ENCODE measurements at regions not wholly inside any gene's neighbourhood (a gene's known extent, or its start where the extent isn't known, plus 50 kb on each side); places are given as distances from the start of the nearest gene placed in this dataset.

GRCh38 chr10:61115897-61116296, 171.9 kb upstream of the RHOBTB1 start:
- no peaks in the 10 kb centered on the region for H3K36me3 Mint-ChIP-seq (ENCODE audit: insufficient read depth, unreplicated experiment)
- no TSS peak for BruUV-seq (replicated peaks)

GRCh38 chr10:61112771-61113170, 168.8 kb upstream of the RHOBTB1 start:
- H3K4me1 Mint-ChIP-seq (ENCODE audit: low read depth, unreplicated experiment): no peaks in the 10 kb centered on the region
- TF ChIP-seq CTCF (IDR thresholded peaks at IDR 0.05; ENCODE audit: unreplicated experiment): no peak
- BruUV-seq (replicated peaks): no TSS peak

More at GRCh38 chr10:61115897-61116296, 171.9 kb upstream of the RHOBTB1 start:
- no peaks in the 10 kb centered on the region for H3K27me3 Mint-ChIP-seq (ENCODE audit: unreplicated experiment)
- no peak overlapping the region for H3K4me3 Mint-ChIP-seq (ENCODE audit: low read depth, unreplicated experiment)
- H3K9me3 Mint-ChIP-seq (ENCODE audit: low read depth, unreplicated experiment): no peaks in the 10 kb centered on the region
- intact Hi-C loops (cut with micrococcal nuclease; ENCODE audit: unreplicated experiment): no loop called here
- no peak overlapping the region for H3K27ac Mint-ChIP-seq (ENCODE audit: unreplicated experiment)
- H3K4me1 Mint-ChIP-seq (ENCODE audit: low read depth, unreplicated experiment): no peaks in the 10 kb centered on the region
- CTCF ChIA-PET: no interaction called here
- no peak for TF ChIP-seq CTCF (IDR thresholded peaks at IDR 0.05; ENCODE audit: unreplicated experiment)
- no peak for DNase-seq

GRCh38 chr10:61110936-61111335, 167.0 kb upstream of the RHOBTB1 start:
- intact Hi-C loops (cut with micrococcal nuclease; ENCODE audit: unreplicated experiment): no loop called here

More at GRCh38 chr10:61112771-61113170, 168.8 kb upstream of the RHOBTB1 start:
- DNase-seq: no peak
- CTCF ChIA-PET: no interaction called here
- no peak overlapping the region for H3K27ac Mint-ChIP-seq (ENCODE audit: unreplicated experiment)
- H3K4me3 Mint-ChIP-seq (ENCODE audit: low read depth, unreplicated experiment): no peak overlapping the region
- intact Hi-C loops (cut with micrococcal nuclease; ENCODE audit: unreplicated experiment): no loop called here
- H3K9me3 Mint-ChIP-seq (ENCODE audit: low read depth, unreplicated experiment): no peaks in the 10 kb centered on the region
- H3K36me3 Mint-ChIP-seq (ENCODE audit: insufficient read depth, unreplicated experiment): no peaks in the 10 kb centered on the region
- peaks cover 4% of the 10 kb centered on the region for H3K27me3 Mint-ChIP-seq (ENCODE audit: unreplicated experiment)

GRCh38 chr10:61110188-61110844, 166.3 kb upstream of the RHOBTB1 start:
- DNase-seq: no peak
- Mint-ChIP-seq H3K9me3 (ENCODE audit: low read depth, unreplicated experiment) (no peaks in the 10 kb centered on the region), H3K27ac (ENCODE audit: unreplicated experiment) (no peak overlapping the region), H3K27me3 (ENCODE audit: unreplicated experiment) (peaks cover 15% of the 10 kb centered on the region), H3K4me3 (ENCODE audit: low read depth, unreplicated experiment) (no peak overlapping the region), H3K36me3 (ENCODE audit: insufficient read depth, unreplicated experiment) (no peaks in the 10 kb centered on the region), H3K4me1 (ENCODE audit: low read depth, unreplicated experiment) (no peaks in the 10 kb centered on the region)
- intact Hi-C loops (cut with micrococcal nuclease; ENCODE audit: unreplicated experiment): no loop called here
- no TSS peak for BruUV-seq (replicated peaks)
- CTCF ChIA-PET: no interaction called here
- no peak for TF ChIP-seq CTCF (IDR thresholded peaks at IDR 0.05; ENCODE audit: unreplicated experiment)

More at GRCh38 chr10:61110936-61111335, 167.0 kb upstream of the RHOBTB1 start:
- no peak for TF ChIP-seq CTCF (IDR thresholded peaks at IDR 0.05; ENCODE audit: unreplicated experiment)
- BruUV-seq (replicated peaks): no TSS peak
- no peak overlapping the region for H3K4me3 Mint-ChIP-seq (ENCODE audit: low read depth, unreplicated experiment)
- H3K27me3 Mint-ChIP-seq (ENCODE audit: unreplicated experiment): peaks cover 15% of the 10 kb centered on the region
- DNase-seq: no peak
- no peaks in the 10 kb centered on the region for H3K36me3 Mint-ChIP-seq (ENCODE audit: insufficient read depth, unreplicated experiment)
- H3K27ac Mint-ChIP-seq (ENCODE audit: unreplicated experiment): no peak overlapping the region
- no peaks in the 10 kb centered on the region for H3K4me1 Mint-ChIP-seq (ENCODE audit: low read depth, unreplicated experiment)
- H3K9me3 Mint-ChIP-seq (ENCODE audit: low read depth, unreplicated experiment): no peaks in the 10 kb centered on the region
- CTCF ChIA-PET: no interaction called here
